CD14-positive monocyte (primary cell): ENCODE measurements at regions not wholly inside any gene's neighbourhood (a gene's known extent, or its start where the extent isn't known, plus 50 kb on each side); places are given as distances from the start of the nearest gene placed in this dataset.

Experiments
- DNase-seq, 3 donors: peaks; one replicate each; pipeline ENCODE4 v3.0.0-alpha.2; 2011 to 2022
- H2AFZ ChIP-seq: 2 replicates; pipeline ENCODE4 v1.6.0; 2012; ENCODE audit warnings: mild to moderate bottlenecking, low read depth, low read length, inconsistent platforms; ENCODE audit not compliant: insufficient read depth, poor library complexity, severe bottlenecking
- H3K27ac ChIP-seq, 2 donors: 1 replicate in 1 of 2; 2 replicates in 1 of 2; pipeline ENCODE4 v1.5.1; 2012 to 2013; ENCODE audit warnings: low read length in 2 of 2, control low read depth in 1 of 2, inconsistent platforms in 1 of 2, low read depth in 1 of 2, mild to moderate bottlenecking in 1 of 2
- H3K27me3 ChIP-seq, 2 donors: one replicate each; pipeline versions ENCODE4 v1.6.0 to v1.6.1; 2011 to 2013; ENCODE audit warnings: low read length in 2 of 2; ENCODE audit not compliant: control insufficient read depth in 2 of 2, insufficient read depth in 2 of 2
- H3K36me3 ChIP-seq, 2 donors: replicated peaks in 1 of 2; 1 replicate in 1 of 2; 2 replicates in 1 of 2; pipeline versions ENCODE4 v1.5.1 to v1.6.1; 2012 to 2013; ENCODE audit warnings: low read length in 2 of 2, control low read depth in 1 of 2, inconsistent platforms in 1 of 2, mild to moderate bottlenecking in 1 of 2; ENCODE audit not compliant: insufficient read depth in 2 of 2, control insufficient read depth in 1 of 2
- H3K4me1 ChIP-seq, 2 donors: 1 replicate in 1 of 2; 2 replicates in 1 of 2; pipeline versions ENCODE4 v1.5.1 to v1.6.1; 2012 to 2013; ENCODE audit warnings: low read length in 2 of 2, control low read depth in 1 of 2, inconsistent platforms in 1 of 2, mild to moderate bottlenecking in 1 of 2, moderate library complexity in 1 of 2; ENCODE audit not compliant: insufficient read depth in 2 of 2, control insufficient read depth in 1 of 2
- H3K4me2 ChIP-seq: replicated peaks from 2 replicates; pipeline ENCODE3; 2012; ENCODE audit warnings: low read length, moderate library complexity, mild to moderate bottlenecking; ENCODE audit not compliant: poor library complexity, severe bottlenecking; ENCODE audit errors: extremely low read depth
- H3K4me3 ChIP-seq, 3 experiments: fragments of 200-600 bp in 1 of 3; sonication (generic) in 1 of 3; replicated peaks in 1 of 3; 1 replicate in 2 of 3; 2 replicates in 1 of 3; pipeline ENCODE4 v1.5.1; 2011 to 2013; ENCODE audit warnings: low read length in 3 of 3, mild to moderate bottlenecking in 3 of 3, control low read depth in 2 of 3, low read depth in 2 of 3, inconsistent platforms in 1 of 3, moderate library complexity in 1 of 3
- H3K79me2 ChIP-seq: 2 replicates; pipeline ENCODE4 v1.6.0; 2012; ENCODE audit warnings: mild to moderate bottlenecking, control low read depth, inconsistent platforms, low read length, moderate library complexity; ENCODE audit not compliant: insufficient read depth
- H3K9ac ChIP-seq: 2 replicates; pipeline ENCODE4 v1.6.0; 2017; ENCODE audit warnings: low read length, mild to moderate bottlenecking; ENCODE audit not compliant: insufficient read depth, poor library complexity, severe bottlenecking
- H3K9me3 ChIP-seq, 2 donors: replicated peaks in 1 of 2; 1 replicate in 1 of 2; 2 replicates in 1 of 2; pipeline versions ENCODE4 v1.5.1 to v1.6.1; 2012 to 2013; ENCODE audit warnings: low read length in 2 of 2, control low read depth in 1 of 2; ENCODE audit not compliant: control insufficient read depth in 1 of 2, insufficient read depth in 1 of 2
- H4K20me1 ChIP-seq: 2 replicates; pipeline ENCODE4 v1.6.0; 2012; ENCODE audit warnings: mild to moderate bottlenecking, low read length, control low read depth, moderate library complexity; ENCODE audit not compliant: insufficient read depth
- H3K27ac Mint-ChIP-seq, 7 donors: one replicate each; pipeline ENCODE4 v1.8.0; 2020; ENCODE audit warnings: mild to moderate bottlenecking in 7 of 7, mixed read lengths in 7 of 7, moderate library complexity in 6 of 7, inconsistent platforms in 2 of 7
- H3K27me3 Mint-ChIP-seq, 3 donors: one replicate each; pipeline ENCODE4 v1.8.0; 2021 to 2022; ENCODE audit warnings: low read depth in 3 of 3, mild to moderate bottlenecking in 3 of 3, mixed read lengths in 3 of 3, moderate library complexity in 3 of 3, inconsistent platforms in 1 of 3
- H3K36me3 Mint-ChIP-seq, 2 donors: one replicate each; pipeline ENCODE4 v1.8.0; 2020; ENCODE audit warnings: mixed read lengths in 2 of 2, inconsistent platforms in 1 of 2, mild to moderate bottlenecking in 1 of 2
- H3K4me1 Mint-ChIP-seq: one replicate; pipeline ENCODE4 v1.8.0; 2020; ENCODE audit warnings: mild to moderate bottlenecking, mixed read lengths
- H3K4me3 Mint-ChIP-seq, 2 donors: one replicate each; pipeline ENCODE4 v1.8.0; 2020; ENCODE audit warnings: mild to moderate bottlenecking in 2 of 2, mixed read lengths in 2 of 2, moderate library complexity in 1 of 2
- H3K9me3 Mint-ChIP-seq, 7 donors: one replicate each; pipeline ENCODE4 v1.8.0; 2020 to 2022; ENCODE audit warnings: mixed read lengths in 7 of 7, mild to moderate bottlenecking in 6 of 7, moderate library complexity in 6 of 7, inconsistent platforms in 2 of 7
- WGBS: methylation state at CpG from one replicate; pipeline ENCODE4 v1.1.5; 2013; ENCODE audit warnings: missing lambda C conversion rate; ENCODE audit not compliant: insufficient coverage; 5-methylcytosine and 5-hydroxymethylcytosine counted together
- intact Hi-C, 2 donors: fragments of 100-400 bp; cut with micrococcal nuclease; formaldehyde crosslinking; loops; one replicate each; pipeline versions ENCODE4 v1.15.0 to v1.15.1; 2023
- TF ChIP-seq, protein P1 (sequence below): fragments of 200-600 bp; IDR thresholded peaks from one replicate; pipeline ENCODE4 v1.8.0; 2022; ENCODE audit warnings: antibody characterized with exemption, mild to moderate bottlenecking

DNA sequence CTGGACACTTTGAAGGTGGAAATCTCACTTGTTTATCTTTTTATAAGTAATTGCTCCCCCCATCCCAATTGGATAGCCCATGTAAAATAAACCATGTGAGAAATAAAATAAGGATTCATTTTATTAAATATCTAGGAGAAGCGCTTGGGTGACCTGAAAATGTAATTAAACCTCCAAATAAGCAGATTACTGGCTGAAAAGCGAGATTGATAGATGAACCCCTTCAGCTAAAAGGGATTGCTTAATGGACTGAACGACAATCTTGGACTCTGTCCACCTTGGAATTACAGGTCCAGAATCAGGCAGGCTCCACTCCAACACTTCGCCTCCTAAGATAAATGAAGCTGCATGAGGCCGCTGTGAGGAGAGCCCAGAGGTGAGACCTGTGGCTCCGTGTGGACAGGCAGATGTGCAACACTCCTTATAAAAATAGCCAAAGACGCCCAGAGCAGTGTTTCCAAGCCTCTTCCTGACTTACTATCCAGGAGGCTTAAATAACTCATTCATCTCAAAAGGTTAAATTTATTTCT, 441.5 kb downstream of the MTX2 start:
- H3K27me3 Mint-ChIP-seq: peaks cover 2 to 4% (median 4%) of the 10 kb centered on the region in 3 donors
- no peaks in the 10 kb centered on the region for H4K20me1 ChIP-seq

GRCh38 chr2:176725873-176726645, 456.8 kb downstream of the MTX2 start:
- Histone ChIP-seq H3K27ac (no peak overlapping the region), H2AFZ (no peak overlapping the region), H3K4me2 (no peak overlapping the region), H4K20me1 (no peaks in the 10 kb centered on the region), H3K4me3 (no peak overlapping the region), H3K27me3 (peaks cover 0 to 2% of the 10 kb centered on the region in 2 donors), H3K36me3 (no peaks in the 10 kb centered on the region), H3K9ac (no peak overlapping the region), H3K4me1 (no peaks in the 10 kb centered on the region), H3K9me3 (no peaks in the 10 kb centered on the region), H3K79me2 (no peaks in the 10 kb centered on the region)
- Mint-ChIP-seq H3K27me3 (peaks cover 2 to 6% (median 3%) of the 10 kb centered on the region in 3 donors), H3K27ac (no peak overlapping the region), H3K4me1 (no peaks in the 10 kb centered on the region), H3K36me3 (no peaks in the 10 kb centered on the region), H3K9me3 (peaks cover 0 to 5% (median 2%) of the 10 kb centered on the region in 7 donors), H3K4me3 (no peak overlapping the region)
- intact Hi-C loops: no loop called here
- TF ChIP-seq, protein P1, sequence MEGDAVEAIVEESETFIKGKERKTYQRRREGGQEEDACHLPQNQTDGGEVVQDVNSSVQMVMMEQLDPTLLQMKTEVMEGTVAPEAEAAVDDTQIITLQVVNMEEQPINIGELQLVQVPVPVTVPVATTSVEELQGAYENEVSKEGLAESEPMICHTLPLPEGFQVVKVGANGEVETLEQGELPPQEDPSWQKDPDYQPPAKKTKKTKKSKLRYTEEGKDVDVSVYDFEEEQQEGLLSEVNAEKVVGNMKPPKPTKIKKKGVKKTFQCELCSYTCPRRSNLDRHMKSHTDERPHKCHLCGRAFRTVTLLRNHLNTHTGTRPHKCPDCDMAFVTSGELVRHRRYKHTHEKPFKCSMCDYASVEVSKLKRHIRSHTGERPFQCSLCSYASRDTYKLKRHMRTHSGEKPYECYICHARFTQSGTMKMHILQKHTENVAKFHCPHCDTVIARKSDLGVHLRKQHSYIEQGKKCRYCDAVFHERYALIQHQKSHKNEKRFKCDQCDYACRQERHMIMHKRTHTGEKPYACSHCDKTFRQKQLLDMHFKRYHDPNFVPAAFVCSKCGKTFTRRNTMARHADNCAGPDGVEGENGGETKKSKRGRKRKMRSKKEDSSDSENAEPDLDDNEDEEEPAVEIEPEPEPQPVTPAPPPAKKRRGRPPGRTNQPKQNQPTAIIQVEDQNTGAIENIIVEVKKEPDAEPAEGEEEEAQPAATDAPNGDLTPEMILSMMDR: no peak
- WGBS: no CpG with 5 or more reads among the region's 3 CpGs
- DNase-seq: no peak

More for the DNA sequence above, 441.5 kb downstream of the MTX2 start:
- Histone ChIP-seq H3K36me3 (no peaks in the 10 kb centered on the region), H3K9ac (no peak overlapping the region), H2AFZ (no peak overlapping the region), H3K27ac (no peak overlapping the region), H3K4me3 (no peak overlapping the region), H3K4me2 (no peak overlapping the region), H3K4me1 (no peaks in the 10 kb centered on the region), H3K9me3 (peaks cover 0 to 6% of the 10 kb centered on the region in 2 donors), H3K27me3 (no peaks in the 10 kb centered on the region), H3K79me2 (no peaks in the 10 kb centered on the region)
- Mint-ChIP-seq H3K4me1 (no peaks in the 10 kb centered on the region), H3K27ac (no peak overlapping the region), H3K36me3 (no peaks in the 10 kb centered on the region), H3K9me3 (peaks cover 0 to 5% (median 0%) of the 10 kb centered on the region in 7 donors), H3K4me3 (no peak overlapping the region)
- intact Hi-C loops: no loop called here
- 95% methylated on average over 4 of the region's 7 CpGs for WGBS
- TF ChIP-seq, protein P1: no peak
- no peak for DNase-seq
